HEK293 (cell line): ENCODE measurements at regions not wholly inside any gene's neighbourhood (a gene's known extent, or its start where the extent isn't known, plus 50 kb on each side); places are given as distances from the start of the nearest gene placed in this dataset.

Experiments used
- CTCF ChIA-PET: fragments of 350-600 bp; formaldehyde crosslinking; extraction: SDS; loops from one replicate; lab custom pipeline; 2021; ENCODE audit warnings: antibody characterized with exemption; lab: Yijun Ruan, JAX
- POLR2A ChIA-PET: fragments of 300-600 bp; formaldehyde crosslinking; extraction: SDS; loops from one replicate; lab custom pipeline; 2020; ENCODE audit warnings: antibody characterized with exemption, inconsistent platforms; lab: Yijun Ruan, JAX
- H3K27ac ChIP-seq: fragments of 200-500 bp; sonication (Bioruptor generic); 2 replicates; pipeline ENCODE4 v1.5.1; 2014; ENCODE audit warnings: low read depth, low read length, control low read depth, inconsistent platforms; ENCODE audit errors: extremely low read depth
- H3K36me3 ChIP-seq, 2 experiments: fragments of 200-500 bp in 1 of 2; sonication (Bioruptor generic) in 1 of 2; 1 replicate in 1 of 2; 2 replicates in 1 of 2; pipeline ENCODE4 v1.5.1; 2014 to 2017; ENCODE audit warnings: inconsistent platforms in 2 of 2, low read length in 2 of 2; ENCODE audit not compliant: control insufficient read depth in 2 of 2, insufficient read depth in 1 of 2
- H3K4me1 ChIP-seq: fragments of 200-500 bp; sonication (Bioruptor generic); 2 replicates; pipeline ENCODE4 v1.5.1; 2014; ENCODE audit warnings: mild to moderate bottlenecking, low read length, inconsistent platforms; ENCODE audit not compliant: control insufficient read depth, insufficient read depth
- H3K4me3 ChIP-seq: 2 replicates; pipeline ENCODE4 v1.5.1; 2011; ENCODE audit warnings: low read depth, mild to moderate bottlenecking, control low read depth, low read length, moderate library complexity
- H3K9me3 ChIP-seq: fragments of 200-500 bp; sonication (Bioruptor generic); 2 replicates; pipeline ENCODE4 v1.5.1; 2014; ENCODE audit warnings: low read depth, low read length, inconsistent platforms; ENCODE audit not compliant: control insufficient read depth, insufficient read depth
- OSR2 ChIP-seq: fragments of 450-650 bp; formaldehyde crosslinking; IDR thresholded peaks from 2 replicates; pipeline ENCODE4 v1.5.1; 2016; ENCODE audit warnings: missing biosample characterization, missing genetic modification characterization
- OVOL3 ChIP-seq: fragments of 450-650 bp; formaldehyde crosslinking; IDR thresholded peaks from 2 replicates; pipeline ENCODE4 v1.5.1; 2016; ENCODE audit warnings: missing biosample characterization, missing genetic modification characterization
- WT1 ChIP-seq: fragments of 450-650 bp; formaldehyde crosslinking; IDR thresholded peaks from 2 replicates; pipeline ENCODE4 v1.5.1; 2016; ENCODE audit warnings: missing biosample characterization, missing genetic modification characterization
- ZNF112 ChIP-seq: fragments of 450-650 bp; formaldehyde crosslinking; IDR thresholded peaks from 2 replicates; pipeline ENCODE4 v1.5.0; 2017; ENCODE audit warnings: missing biosample characterization, missing genetic modification characterization
- ZNF18 ChIP-seq: fragments of 450-650 bp; formaldehyde crosslinking; IDR thresholded peaks from 2 replicates; pipeline ENCODE4 v1.5.1; 2016; ENCODE audit warnings: missing biosample characterization, missing genetic modification characterization
- ZNF2 ChIP-seq: fragments of 450-650 bp; formaldehyde crosslinking; IDR thresholded peaks from 2 replicates; pipeline ENCODE4 v1.5.1; 2016; ENCODE audit warnings: missing biosample characterization, missing genetic modification characterization
- ZNF398 ChIP-seq: fragments of 450-650 bp; formaldehyde crosslinking; IDR thresholded peaks from 2 replicates; pipeline ENCODE4 v1.5.1; 2017; ENCODE audit warnings: missing biosample characterization, missing genetic modification characterization
- ZNF610 ChIP-seq: fragments of 450-650 bp; formaldehyde crosslinking; IDR thresholded peaks from 2 replicates; pipeline ENCODE4 v1.5.1; 2016; ENCODE audit warnings: missing biosample characterization, missing genetic modification characterization, borderline replicate concordance
- ZNF837 ChIP-seq: fragments of 450-650 bp; formaldehyde crosslinking; IDR thresholded peaks from 2 replicates; pipeline ENCODE4 v1.5.1; 2016; ENCODE audit warnings: missing biosample characterization, missing genetic modification characterization
- TF ChIP-seq, protein P1 (sequence below): fragments of 450-650 bp; formaldehyde crosslinking; conservative IDR thresholded peaks from 2 replicates; pipeline ENCODE4 v1.5.1; 2016; ENCODE audit warnings: low read depth, missing biosample characterization, missing genetic modification characterization
- TF ChIP-seq, protein P2 (sequence below): fragments of 450-650 bp; formaldehyde crosslinking; IDR thresholded peaks from 2 replicates; pipeline ENCODE4 v1.5.1; 2016; ENCODE audit warnings: missing biosample characterization, missing genetic modification characterization
- TF ChIP-seq, protein P3 (sequence below): fragments of 450-650 bp; formaldehyde crosslinking; conservative IDR thresholded peaks from 2 replicates; pipeline ENCODE4 v1.5.1; 2016; ENCODE audit warnings: low read depth, missing biosample characterization, missing genetic modification characterization
- TF ChIP-seq, protein P4 (sequence below): fragments of 450-650 bp; formaldehyde crosslinking; IDR thresholded peaks from 2 replicates; pipeline ENCODE4 v1.5.1; 2016; ENCODE audit warnings: missing biosample characterization, missing genetic modification characterization

GRCh38 chr12:46524778-46525177 is 152.2 kb upstream of the SLC38A2 start:
- CTCF ChIA-PET, result interaction anchor here (0.7 kb wide), 1 partner anchor 465 kb away, joined by 3 read pairs; no protein-coding TSS in a partner anchor
- H3K4me1 ChIP-seq, result no peaks in the 10 kb centered on the region
- no peaks in the 10 kb centered on the region for H3K9me3 ChIP-seq
- no peaks in the 10 kb centered on the region for H3K36me3 ChIP-seq
- TF ChIP-seq WT1 (tag by site-specific recombination) (no peak), OSR2 (no peak)
- H3K4me3 ChIP-seq, result no peak overlapping the region
- POLR2A ChIA-PET, result interaction anchor here (1.1 kb wide), 1 partner anchor 28 kb away, joined by 3 read pairs; no protein-coding TSS in a partner anchor
- no peak overlapping the region for H3K27ac ChIP-seq

DNA sequence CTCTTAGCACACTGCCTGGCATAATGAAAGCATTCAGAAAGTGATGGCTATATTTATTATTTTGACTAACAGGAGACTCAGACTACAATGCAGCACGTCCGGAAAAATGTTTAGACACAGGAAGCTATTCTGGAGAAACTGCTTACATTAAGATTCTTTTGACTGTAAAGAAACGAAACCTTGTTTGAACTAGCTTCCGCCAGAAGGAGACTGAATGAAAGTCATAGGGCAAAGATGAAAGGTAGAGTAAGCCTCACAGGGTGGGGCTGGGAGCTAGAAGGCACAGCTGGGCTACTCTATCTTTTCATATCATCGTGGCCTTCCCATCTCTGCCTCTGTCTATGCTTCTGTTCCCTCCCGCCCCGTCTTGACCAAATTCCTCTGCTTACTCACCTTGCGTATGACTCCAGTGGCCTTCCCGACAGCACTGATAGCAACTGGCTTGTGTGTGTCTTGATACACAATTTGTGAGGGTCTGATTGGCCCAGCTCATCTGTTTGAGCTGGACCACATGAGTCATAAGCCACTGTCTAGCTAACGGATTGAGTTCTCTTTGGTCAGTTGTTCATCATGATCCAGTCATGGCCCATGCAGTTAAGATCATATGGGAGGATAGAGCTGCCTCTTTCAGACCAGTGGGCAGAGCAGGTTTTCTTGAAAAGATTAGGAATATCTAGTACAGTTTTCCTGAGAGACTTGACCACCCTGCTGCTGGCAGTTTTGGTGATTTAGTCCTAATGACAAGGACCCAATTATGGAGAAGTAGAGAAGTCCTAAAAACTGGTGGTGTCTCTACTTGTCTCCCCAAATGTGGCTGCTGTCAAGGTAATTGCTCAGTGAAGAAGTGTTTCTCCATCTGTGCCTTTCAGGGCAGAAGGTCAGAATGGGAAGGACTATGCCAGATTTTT is 151.5 kb upstream of the SLC38A2 start:
- Histone ChIP-seq H3K4me3 (no peak overlapping the region), H3K4me1 (no peaks in the 10 kb centered on the region), H3K27ac (no peak overlapping the region), H3K9me3 (no peaks in the 10 kb centered on the region), H3K36me3 (no peaks in the 10 kb centered on the region)
- POLR2A ChIA-PET, result interaction anchor here (1.1 kb wide), 1 partner anchor 28 kb away, joined by 3 read pairs; no protein-coding TSS in a partner anchor
- CTCF ChIA-PET, result interaction anchor here (0.6 to 0.7 kb wide), 2 partner anchors 78 to 465 kb away, joined by 3 read pairs; no protein-coding TSS in a partner anchor
- TF ChIP-seq ZNF398 (tag by site-specific recombination), result no peak
- TF ChIP-seq, protein P1, sequence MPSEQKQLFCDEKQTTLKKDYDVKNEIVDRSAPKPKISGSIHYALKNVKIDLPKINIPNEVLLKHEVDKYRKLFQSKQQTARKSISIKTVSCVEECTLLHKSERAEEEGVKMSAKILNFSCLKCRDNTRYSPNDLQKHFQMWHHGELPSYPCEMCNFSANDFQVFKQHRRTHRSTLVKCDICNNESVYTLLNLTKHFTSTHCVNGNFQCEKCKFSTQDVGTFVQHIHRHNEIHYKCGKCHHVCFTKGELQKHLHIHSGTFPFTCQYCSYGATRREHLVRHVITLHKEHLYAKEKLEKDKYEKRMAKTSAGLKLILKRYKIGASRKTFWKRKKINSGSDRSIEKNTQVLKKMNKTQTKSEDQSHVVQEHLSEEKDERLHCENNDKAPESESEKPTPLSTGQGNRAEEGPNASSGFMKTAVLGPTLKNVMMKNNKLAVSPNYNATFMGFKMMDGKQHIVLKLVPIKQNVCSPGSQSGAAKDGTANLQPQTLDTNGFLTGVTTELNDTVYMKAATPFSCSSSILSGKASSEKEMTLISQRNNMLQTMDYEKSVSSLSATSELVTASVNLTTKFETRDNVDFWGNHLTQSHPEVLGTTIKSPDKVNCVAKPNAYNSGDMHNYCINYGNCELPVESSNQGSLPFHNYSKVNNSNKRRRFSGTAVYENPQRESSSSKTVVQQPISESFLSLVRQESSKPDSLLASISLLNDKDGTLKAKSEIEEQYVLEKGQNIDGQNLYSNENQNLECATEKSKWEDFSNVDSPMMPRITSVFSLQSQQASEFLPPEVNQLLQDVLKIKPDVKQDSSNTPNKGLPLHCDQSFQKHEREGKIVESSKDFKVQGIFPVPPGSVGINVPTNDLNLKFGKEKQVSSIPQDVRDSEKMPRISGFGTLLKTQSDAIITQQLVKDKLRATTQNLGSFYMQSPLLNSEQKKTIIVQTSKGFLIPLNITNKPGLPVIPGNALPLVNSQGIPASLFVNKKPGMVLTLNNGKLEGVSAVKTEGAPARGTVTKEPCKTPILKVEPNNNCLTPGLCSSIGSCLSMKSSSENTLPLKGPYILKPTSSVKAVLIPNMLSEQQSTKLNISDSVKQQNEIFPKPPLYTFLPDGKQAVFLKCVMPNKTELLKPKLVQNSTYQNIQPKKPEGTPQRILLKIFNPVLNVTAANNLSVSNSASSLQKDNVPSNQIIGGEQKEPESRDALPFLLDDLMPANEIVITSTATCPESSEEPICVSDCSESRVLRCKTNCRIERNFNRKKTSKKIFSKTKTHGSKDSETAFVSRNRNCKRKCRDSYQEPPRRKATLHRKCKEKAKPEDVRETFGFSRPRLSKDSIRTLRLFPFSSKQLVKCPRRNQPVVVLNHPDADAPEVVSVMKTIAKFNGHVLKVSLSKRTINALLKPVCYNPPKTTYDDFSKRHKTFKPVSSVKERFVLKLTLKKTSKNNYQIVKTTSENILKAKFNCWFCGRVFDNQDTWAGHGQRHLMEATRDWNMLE (tag by site-specific recombination), result no peak
- TF ChIP-seq ZNF112 (tag by site-specific recombination), result no peak
- no peak for TF ChIP-seq ZNF837 (tag by site-specific recombination)
- no peak for TF ChIP-seq ZNF610 (tag by site-specific recombination)
- TF ChIP-seq OVOL3 (tag by site-specific recombination), result no peak
- no peak for TF ChIP-seq ZNF18
- TF ChIP-seq ZNF2 (tag by site-specific recombination), result no peak
- TF ChIP-seq, protein P2, sequence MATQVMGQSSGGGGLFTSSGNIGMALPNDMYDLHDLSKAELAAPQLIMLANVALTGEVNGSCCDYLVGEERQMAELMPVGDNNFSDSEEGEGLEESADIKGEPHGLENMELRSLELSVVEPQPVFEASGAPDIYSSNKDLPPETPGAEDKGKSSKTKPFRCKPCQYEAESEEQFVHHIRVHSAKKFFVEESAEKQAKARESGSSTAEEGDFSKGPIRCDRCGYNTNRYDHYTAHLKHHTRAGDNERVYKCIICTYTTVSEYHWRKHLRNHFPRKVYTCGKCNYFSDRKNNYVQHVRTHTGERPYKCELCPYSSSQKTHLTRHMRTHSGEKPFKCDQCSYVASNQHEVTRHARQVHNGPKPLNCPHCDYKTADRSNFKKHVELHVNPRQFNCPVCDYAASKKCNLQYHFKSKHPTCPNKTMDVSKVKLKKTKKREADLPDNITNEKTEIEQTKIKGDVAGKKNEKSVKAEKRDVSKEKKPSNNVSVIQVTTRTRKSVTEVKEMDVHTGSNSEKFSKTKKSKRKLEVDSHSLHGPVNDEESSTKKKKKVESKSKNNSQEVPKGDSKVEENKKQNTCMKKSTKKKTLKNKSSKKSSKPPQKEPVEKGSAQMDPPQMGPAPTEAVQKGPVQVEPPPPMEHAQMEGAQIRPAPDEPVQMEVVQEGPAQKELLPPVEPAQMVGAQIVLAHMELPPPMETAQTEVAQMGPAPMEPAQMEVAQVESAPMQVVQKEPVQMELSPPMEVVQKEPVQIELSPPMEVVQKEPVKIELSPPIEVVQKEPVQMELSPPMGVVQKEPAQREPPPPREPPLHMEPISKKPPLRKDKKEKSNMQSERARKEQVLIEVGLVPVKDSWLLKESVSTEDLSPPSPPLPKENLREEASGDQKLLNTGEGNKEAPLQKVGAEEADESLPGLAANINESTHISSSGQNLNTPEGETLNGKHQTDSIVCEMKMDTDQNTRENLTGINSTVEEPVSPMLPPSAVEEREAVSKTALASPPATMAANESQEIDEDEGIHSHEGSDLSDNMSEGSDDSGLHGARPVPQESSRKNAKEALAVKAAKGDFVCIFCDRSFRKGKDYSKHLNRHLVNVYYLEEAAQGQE (tag by site-specific recombination), result no peak
- TF ChIP-seq, protein P3, sequence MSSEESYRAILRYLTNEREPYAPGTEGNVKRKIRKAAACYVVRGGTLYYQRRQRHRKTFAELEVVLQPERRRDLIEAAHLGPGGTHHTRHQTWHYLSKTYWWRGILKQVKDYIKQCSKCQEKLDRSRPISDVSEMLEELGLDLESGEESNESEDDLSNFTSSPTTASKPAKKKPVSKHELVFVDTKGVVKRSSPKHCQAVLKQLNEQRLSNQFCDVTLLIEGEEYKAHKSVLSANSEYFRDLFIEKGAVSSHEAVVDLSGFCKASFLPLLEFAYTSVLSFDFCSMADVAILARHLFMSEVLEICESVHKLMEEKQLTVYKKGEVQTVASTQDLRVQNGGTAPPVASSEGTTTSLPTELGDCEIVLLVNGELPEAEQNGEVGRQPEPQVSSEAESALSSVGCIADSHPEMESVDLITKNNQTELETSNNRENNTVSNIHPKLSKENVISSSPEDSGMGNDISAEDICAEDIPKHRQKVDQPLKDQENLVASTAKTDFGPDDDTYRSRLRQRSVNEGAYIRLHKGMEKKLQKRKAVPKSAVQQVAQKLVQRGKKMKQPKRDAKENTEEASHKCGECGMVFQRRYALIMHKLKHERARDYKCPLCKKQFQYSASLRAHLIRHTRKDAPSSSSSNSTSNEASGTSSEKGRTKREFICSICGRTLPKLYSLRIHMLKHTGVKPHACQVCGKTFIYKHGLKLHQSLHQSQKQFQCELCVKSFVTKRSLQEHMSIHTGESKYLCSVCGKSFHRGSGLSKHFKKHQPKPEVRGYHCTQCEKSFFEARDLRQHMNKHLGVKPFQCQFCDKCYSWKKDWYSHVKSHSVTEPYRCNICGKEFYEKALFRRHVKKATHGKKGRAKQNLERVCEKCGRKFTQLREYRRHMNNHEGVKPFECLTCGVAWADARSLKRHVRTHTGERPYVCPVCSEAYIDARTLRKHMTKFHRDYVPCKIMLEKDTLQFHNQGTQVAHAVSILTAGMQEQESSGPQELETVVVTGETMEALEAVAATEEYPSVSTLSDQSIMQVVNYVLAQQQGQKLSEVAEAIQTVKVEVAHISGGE (tag by site-specific recombination), result no peak
- TF ChIP-seq, protein P4, sequence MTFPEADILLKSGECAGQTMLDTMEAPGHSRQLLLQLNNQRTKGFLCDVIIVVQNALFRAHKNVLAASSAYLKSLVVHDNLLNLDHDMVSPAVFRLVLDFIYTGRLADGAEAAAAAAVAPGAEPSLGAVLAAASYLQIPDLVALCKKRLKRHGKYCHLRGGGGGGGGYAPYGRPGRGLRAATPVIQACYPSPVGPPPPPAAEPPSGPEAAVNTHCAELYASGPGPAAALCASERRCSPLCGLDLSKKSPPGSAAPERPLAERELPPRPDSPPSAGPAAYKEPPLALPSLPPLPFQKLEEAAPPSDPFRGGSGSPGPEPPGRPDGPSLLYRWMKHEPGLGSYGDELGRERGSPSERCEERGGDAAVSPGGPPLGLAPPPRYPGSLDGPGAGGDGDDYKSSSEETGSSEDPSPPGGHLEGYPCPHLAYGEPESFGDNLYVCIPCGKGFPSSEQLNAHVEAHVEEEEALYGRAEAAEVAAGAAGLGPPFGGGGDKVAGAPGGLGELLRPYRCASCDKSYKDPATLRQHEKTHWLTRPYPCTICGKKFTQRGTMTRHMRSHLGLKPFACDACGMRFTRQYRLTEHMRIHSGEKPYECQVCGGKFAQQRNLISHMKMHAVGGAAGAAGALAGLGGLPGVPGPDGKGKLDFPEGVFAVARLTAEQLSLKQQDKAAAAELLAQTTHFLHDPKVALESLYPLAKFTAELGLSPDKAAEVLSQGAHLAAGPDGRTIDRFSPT (tag by site-specific recombination), result no peak
